ENCODE measurements at regions not wholly inside any gene's neighbourhood (a gene's known extent, or its start where the extent isn't known, plus 50 kb on each side); places are given as distances from the start of the nearest gene placed in this dataset.

DNA sequence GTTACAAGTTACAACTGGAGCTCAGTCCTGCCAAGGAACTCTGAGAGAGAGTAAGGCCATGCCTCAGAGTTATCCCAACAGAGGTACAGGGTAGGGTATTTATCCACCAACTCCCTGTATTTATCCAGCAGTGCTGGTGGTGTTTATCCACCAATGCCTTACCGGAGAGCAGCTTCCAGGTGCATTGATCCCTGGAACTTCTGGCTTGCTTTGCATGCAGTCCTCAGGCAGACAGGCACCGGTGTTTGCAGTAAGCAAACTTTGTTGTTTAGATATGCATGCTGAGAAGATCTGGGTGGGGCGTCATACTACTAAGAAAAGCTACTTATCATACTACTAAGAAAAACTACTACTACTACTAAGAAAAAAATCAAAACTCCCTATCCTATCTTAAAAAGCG, 92.4 kb downstream of the CYP26A1 start:
- TF ChIP-seq POLR2A (IDR thresholded peaks at IDR 0.05): no peak
- TF ChIP-seq, protein P1, sequence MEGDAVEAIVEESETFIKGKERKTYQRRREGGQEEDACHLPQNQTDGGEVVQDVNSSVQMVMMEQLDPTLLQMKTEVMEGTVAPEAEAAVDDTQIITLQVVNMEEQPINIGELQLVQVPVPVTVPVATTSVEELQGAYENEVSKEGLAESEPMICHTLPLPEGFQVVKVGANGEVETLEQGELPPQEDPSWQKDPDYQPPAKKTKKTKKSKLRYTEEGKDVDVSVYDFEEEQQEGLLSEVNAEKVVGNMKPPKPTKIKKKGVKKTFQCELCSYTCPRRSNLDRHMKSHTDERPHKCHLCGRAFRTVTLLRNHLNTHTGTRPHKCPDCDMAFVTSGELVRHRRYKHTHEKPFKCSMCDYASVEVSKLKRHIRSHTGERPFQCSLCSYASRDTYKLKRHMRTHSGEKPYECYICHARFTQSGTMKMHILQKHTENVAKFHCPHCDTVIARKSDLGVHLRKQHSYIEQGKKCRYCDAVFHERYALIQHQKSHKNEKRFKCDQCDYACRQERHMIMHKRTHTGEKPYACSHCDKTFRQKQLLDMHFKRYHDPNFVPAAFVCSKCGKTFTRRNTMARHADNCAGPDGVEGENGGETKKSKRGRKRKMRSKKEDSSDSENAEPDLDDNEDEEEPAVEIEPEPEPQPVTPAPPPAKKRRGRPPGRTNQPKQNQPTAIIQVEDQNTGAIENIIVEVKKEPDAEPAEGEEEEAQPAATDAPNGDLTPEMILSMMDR (IDR thresholded peaks at IDR 0.05): no peak

All from upper lobe of left lung (tissue), 4 donors.